Suprapubic skin (tissue), 4 donors: ENCODE measurements at regions not wholly inside any gene's neighbourhood (a gene's known extent, or its start where the extent isn't known, plus 50 kb on each side); places are given as distances from the start of the nearest gene placed in this dataset.
"Not testable (repeated sequence)": the region's sequence is repeated elsewhere in the genome, so short reads cannot be mapped to it uniquely, and the experiment has no call there.

Experiments used
- DNase-seq, 2 donors: peaks; one replicate each; pipeline ENCODE4 v3.0.0-alpha.2; 2019; ENCODE audit warnings: low spot score in 2 of 2
- H3K27ac ChIP-seq: fragments of 200-600 bp; sonication (generic); one replicate; pipeline ENCODE4 v1.5.1; 2019
- H3K27me3 ChIP-seq: fragments of 200-600 bp; sonication (generic); one replicate; pipeline ENCODE4 v1.5.1; 2019
- H3K36me3 ChIP-seq: fragments of 200-600 bp; sonication (generic); one replicate; pipeline ENCODE4 v1.5.1; 2019
- H3K4me1 ChIP-seq: fragments of 200-600 bp; sonication (generic); one replicate; pipeline ENCODE4 v1.5.1; 2019
- H3K4me3 ChIP-seq: fragments of 200-600 bp; sonication (generic); one replicate; pipeline ENCODE4 v1.5.1; 2019; ENCODE audit warnings: mild to moderate bottlenecking
- H3K9me3 ChIP-seq: fragments of 200-600 bp; sonication (generic); one replicate; pipeline ENCODE4 v1.5.1; 2019
- EP300 ChIP-seq: sonication (generic); formaldehyde crosslinking; IDR thresholded peaks from one replicate; pipeline ENCODE4 v1.6.1; 2017; ENCODE audit warnings: antibody characterized with exemption
- POLR2A ChIP-seq, 2 donors: fragments of 450-650 bp; IDR thresholded peaks; one replicate each; pipeline ENCODE4 v1.6.1; 2017; ENCODE audit warnings: antibody characterized with exemption in 2 of 2, mild to moderate bottlenecking in 2 of 2, moderate library complexity in 2 of 2
- POLR2AphosphoS5 ChIP-seq, 3 donors: sonication (generic); formaldehyde crosslinking; IDR thresholded peaks; one replicate each; pipeline ENCODE4 v1.6.1; 2017; ENCODE audit warnings: antibody characterized with exemption in 3 of 3
- WGBS: methylation state at CpG from one replicate; pipeline ENCODE4 v1.1.5; 2018; 5-methylcytosine and 5-hydroxymethylcytosine counted together
- TF ChIP-seq, protein P1 (sequence below), 2 donors: fragments of 200-600 bp in 1 of 2; fragments of 450-650 bp in 1 of 2; sonication (generic) in 1 of 2; IDR thresholded peaks; one replicate each; pipeline ENCODE4 v1.5.1; 2016 to 2019; ENCODE audit warnings: antibody characterized with exemption in 2 of 2, mild to moderate bottlenecking in 1 of 2, moderate library complexity in 1 of 2

DNA sequence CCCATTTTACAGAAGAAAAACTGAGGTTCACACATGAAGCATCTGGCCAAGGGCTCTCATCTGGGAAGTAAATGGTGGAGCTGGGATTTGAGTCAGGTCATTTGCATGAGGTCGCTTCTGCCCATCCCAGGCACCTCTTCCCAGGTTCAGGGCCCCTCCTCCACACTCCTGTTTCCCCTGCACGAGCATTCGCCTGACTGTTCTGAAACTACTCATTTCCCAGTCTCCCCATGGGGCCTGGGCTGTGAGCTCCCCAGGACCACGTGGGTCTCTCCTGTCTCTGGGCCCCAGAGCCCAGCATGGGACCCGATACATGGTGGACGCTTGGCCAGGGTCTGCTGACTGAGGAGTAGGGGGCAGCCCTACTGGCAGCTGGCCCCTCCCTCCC is 360.8 kb downstream of the MATN1 start:
- H3K27ac ChIP-seq: no peak overlapping the region
- DNase-seq: no peak
- 78% methylated on average over 6 of the region's 6 CpGs for WGBS
- H3K27me3 ChIP-seq: peaks cover 8% of the 10 kb centered on the region
- TF ChIP-seq EP300: no peak
- no peak for TF ChIP-seq POLR2AphosphoS5 (IDR thresholded peaks at IDR 0.05)
- TF ChIP-seq, protein P1, sequence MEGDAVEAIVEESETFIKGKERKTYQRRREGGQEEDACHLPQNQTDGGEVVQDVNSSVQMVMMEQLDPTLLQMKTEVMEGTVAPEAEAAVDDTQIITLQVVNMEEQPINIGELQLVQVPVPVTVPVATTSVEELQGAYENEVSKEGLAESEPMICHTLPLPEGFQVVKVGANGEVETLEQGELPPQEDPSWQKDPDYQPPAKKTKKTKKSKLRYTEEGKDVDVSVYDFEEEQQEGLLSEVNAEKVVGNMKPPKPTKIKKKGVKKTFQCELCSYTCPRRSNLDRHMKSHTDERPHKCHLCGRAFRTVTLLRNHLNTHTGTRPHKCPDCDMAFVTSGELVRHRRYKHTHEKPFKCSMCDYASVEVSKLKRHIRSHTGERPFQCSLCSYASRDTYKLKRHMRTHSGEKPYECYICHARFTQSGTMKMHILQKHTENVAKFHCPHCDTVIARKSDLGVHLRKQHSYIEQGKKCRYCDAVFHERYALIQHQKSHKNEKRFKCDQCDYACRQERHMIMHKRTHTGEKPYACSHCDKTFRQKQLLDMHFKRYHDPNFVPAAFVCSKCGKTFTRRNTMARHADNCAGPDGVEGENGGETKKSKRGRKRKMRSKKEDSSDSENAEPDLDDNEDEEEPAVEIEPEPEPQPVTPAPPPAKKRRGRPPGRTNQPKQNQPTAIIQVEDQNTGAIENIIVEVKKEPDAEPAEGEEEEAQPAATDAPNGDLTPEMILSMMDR (IDR thresholded peaks at IDR 0.05): no peak
- no peak for TF ChIP-seq POLR2A (IDR thresholded peaks at IDR 0.05)
- no peaks in the 10 kb centered on the region for H3K9me3 ChIP-seq
- no peak overlapping the region for H3K4me3 ChIP-seq
- no peaks in the 10 kb centered on the region for H3K36me3 ChIP-seq
- H3K4me1 ChIP-seq: no peaks in the 10 kb centered on the region

DNA sequence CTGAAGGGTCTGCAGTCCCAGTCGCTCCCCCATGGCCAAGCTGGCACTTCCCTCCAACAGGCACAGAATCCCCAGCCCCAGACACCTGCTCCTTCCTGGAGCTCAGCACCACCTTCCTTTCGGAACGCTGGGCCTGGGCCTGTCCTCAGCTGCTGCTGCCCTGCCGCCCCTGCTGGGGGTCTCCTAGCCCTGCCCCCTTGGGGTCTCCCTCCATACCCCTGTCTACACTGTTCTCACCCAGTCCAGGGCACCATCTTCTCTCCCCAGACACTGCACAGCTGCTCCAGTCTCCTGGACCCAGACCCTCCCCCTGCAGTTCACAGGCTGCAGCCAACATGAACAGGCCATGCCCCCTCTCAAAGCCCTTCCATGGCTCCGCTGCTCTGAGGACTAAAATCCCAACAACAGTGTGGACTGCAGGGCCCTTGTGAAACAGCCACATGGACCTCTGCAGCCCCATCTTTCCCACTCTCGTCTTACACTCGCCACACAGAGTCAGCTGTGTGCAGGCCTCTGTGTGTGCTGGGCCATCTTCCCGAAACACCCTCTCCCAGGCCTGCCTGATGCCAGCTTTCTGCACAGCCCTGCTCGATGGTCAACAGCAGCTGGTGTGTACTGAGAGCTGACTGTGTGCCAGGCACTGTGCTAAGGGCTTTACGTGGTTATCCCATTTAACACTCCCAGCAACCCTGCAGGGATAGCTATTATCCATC is 361.3 kb downstream of the MATN1 start:
- WGBS: 73% methylated on average over 8 of the region's 10 CpGs
- not testable (repeated sequence) for H3K27ac ChIP-seq, H3K36me3 ChIP-seq, H3K4me1 ChIP-seq, H3K4me3 ChIP-seq, H3K9me3 ChIP-seq, H3K27me3 ChIP-seq, DNase-seq

DNA sequence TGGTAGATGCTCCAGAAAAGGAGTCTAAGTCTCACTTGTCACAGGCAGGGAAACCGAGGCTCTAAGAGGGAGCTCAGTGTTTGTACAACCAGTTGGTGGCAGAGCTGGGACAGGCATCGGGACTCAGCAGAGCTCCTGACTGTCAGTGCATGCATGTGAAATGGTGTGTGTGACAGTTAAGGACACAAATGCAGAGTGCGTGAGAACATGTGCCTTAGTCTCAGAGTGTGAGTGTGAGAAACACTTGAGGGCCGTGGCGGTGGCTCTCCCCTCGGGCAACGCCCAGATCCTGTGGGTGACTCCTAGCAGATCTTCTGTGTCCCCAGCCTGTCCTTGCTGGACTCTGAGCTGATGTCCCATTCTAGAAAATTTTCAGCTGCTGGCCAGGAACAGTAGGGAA is 362.6 kb downstream of the MATN1 start:
- no peaks in the 10 kb centered on the region for H3K9me3 ChIP-seq
- H3K4me1 ChIP-seq: no peaks in the 10 kb centered on the region
- WGBS: 76% methylated on average over 6 of the region's 7 CpGs
- no peak overlapping the region for H3K27ac ChIP-seq
- no peaks in the 10 kb centered on the region for H3K36me3 ChIP-seq
- DNase-seq: no peak
- TF ChIP-seq POLR2A (IDR thresholded peaks at IDR 0.05) (no peak), EP300 (no peak), POLR2AphosphoS5 (IDR thresholded peaks at IDR 0.05) (no peak)
- TF ChIP-seq, protein P1 (IDR thresholded peaks at IDR 0.05): no peak
- peaks cover 4% of the 10 kb centered on the region for H3K27me3 ChIP-seq
- H3K4me3 ChIP-seq: no peak overlapping the region

DNA sequence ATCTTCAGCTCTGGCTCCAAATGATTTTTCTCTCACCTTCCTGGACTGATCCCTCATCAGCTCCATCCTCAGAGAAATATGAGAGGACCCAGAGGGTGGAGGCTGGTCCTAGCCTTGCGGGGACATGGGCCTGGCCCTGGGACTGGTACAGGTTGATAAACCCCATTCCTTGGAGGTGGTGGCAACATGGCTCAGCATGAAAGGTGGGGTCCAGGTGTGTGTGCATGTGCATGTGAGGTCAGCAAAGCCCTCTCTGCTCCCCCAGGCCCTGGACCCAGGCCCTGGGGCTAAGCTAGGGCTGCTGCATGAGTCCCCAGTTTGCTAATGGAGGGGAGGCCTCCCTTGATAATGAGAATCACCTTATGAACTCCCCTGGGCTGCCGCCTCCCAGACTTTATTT is 363.1 kb downstream of the MATN1 start:
- DNase-seq: no peak
- Histone ChIP-seq H3K9me3 (no peaks in the 10 kb centered on the region), H3K27ac (no peak overlapping the region), H3K4me3 (no peak overlapping the region), H3K36me3 (no peaks in the 10 kb centered on the region), H3K27me3 (peaks cover 4% of the 10 kb centered on the region), H3K4me1 (no peaks in the 10 kb centered on the region)
- TF ChIP-seq EP300 (no peak), POLR2A (IDR thresholded peaks at IDR 0.05) (no peak), POLR2AphosphoS5 (IDR thresholded peaks at IDR 0.05) (no peak)
- TF ChIP-seq, protein P1 (IDR thresholded peaks at IDR 0.05): no peak
- 93% methylated on average over 2 of the region's 2 CpGs for WGBS

DNA sequence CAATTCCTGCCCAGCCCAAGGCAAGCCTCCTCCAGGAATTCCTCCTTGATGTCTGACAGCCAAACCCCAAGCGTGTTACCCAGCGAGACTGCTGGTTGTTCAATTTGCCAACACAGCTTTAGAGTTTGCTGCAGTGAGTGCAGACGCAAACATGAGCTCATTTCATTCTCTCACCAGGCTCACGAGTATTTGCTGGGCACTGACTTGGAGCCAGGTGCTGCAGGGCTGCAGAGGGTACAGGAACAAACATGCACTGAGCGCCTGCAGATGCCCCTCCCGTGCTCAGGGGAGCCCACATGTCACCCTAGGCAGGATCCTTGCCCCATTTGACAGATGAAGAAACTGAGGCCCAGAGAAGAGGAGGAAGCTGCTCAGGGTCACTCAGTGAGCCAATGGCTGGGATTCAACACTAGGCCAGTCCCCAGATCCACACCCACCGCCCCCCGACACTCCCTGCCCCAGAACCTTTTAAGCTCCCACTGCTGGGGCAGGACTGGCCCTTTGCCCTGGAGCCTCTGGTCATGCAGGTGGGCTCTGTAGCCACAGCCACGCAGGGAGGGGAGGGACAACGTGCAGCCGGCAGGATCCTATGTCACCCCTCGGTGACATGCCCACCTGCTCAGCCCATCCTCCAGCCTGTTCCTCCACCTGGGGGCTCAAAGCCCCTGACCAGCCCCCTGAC is 363.7 kb downstream of the MATN1 start:
- 39% methylated on average over 8 of the region's 12 CpGs for WGBS
- Histone ChIP-seq H3K27ac (no peak overlapping the region), H3K4me3 (no peak overlapping the region)

More for the DNA sequence above, 363.7 kb downstream of the MATN1 start:
- Histone ChIP-seq H3K27me3 (peaks cover 4% of the 10 kb centered on the region), H3K9me3 (no peaks in the 10 kb centered on the region), H3K36me3 (no peaks in the 10 kb centered on the region), H3K4me1 (no peaks in the 10 kb centered on the region)
- no peak for TF ChIP-seq POLR2AphosphoS5 (IDR thresholded peaks at IDR 0.05)
- TF ChIP-seq, protein P1 (IDR thresholded peaks at IDR 0.05): no peak
- no peak for TF ChIP-seq POLR2A (IDR thresholded peaks at IDR 0.05)
- no peak for TF ChIP-seq EP300
- no peak for DNase-seq
